ENCODE measurements at regions not wholly inside any gene's neighbourhood (a gene's known extent, or its start where the extent isn't known, plus 50 kb on each side); places are given as distances from the start of the nearest gene placed in this dataset.

- TF ChIP-seq, protein P1, sequence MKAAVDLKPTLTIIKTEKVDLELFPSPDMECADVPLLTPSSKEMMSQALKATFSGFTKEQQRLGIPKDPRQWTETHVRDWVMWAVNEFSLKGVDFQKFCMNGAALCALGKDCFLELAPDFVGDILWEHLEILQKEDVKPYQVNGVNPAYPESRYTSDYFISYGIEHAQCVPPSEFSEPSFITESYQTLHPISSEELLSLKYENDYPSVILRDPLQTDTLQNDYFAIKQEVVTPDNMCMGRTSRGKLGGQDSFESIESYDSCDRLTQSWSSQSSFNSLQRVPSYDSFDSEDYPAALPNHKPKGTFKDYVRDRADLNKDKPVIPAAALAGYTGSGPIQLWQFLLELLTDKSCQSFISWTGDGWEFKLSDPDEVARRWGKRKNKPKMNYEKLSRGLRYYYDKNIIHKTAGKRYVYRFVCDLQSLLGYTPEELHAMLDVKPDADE (IDR thresholded peaks at IDR 0.05), result no peak
- TF ChIP-seq EZH2phosphoT487 (IDR thresholded peaks at IDR 0.05; ENCODE audit: unreplicated experiment), result no peak
- no peak for TF ChIP-seq NANOG (IDR thresholded peaks at IDR 0.05; ENCODE audit: borderline replicate concordance)
- no peak for TF ChIP-seq CTCF (conservative IDR thresholded peaks at IDR 0.05; ENCODE audit: low read depth in 2 of 2)
These were observed 300.0 kb downstream of the FGF9 start (continued) for GRCh38 chr13:21970918-21971317.

GRCh38 chr13:21971662-21972621 is 301.1 kb downstream of the FGF9 start:
- Histone ChIP-seq H3K36me3 (ENCODE audit: insufficient read depth) (no peaks in the 10 kb centered on the region), H3F3A (replicated peaks; ENCODE audit: low read depth) (no peaks in the 10 kb centered on the region), H3K9me2 (ENCODE audit: insufficient read depth) (no peaks in the 10 kb centered on the region), H3K27ac (ENCODE audit: low read depth) (no peak overlapping the region), H3K4me1 (ENCODE audit: insufficient read depth) (no peaks in the 10 kb centered on the region), H3K79me2 (replicated peaks; ENCODE audit: insufficient read depth) (no peaks in the 10 kb centered on the region), H2AFZ (no peak overlapping the region), H3K27me3 (ENCODE audit: insufficient read depth) (no peaks in the 10 kb centered on the region), H3K4me2 (no peak overlapping the region), H4K20me1 (replicated peaks; ENCODE audit: insufficient read depth) (no peaks in the 10 kb centered on the region), H3K4me3 (no peak overlapping the region)
- H3K27ac Mint-ChIP-seq, result no peak overlapping the region
- H3K4me1 Mint-ChIP-seq, result peaks cover 5% of the 10 kb centered on the region; the same call in 1 of the 3 replicates
- H3K36me3 Mint-ChIP-seq (ENCODE audit: low read depth), result no peaks in the 10 kb centered on the region
- no peaks in the 10 kb centered on the region for H3K9me3 Mint-ChIP-seq
- ATAC-seq, result no peak
- H3K4me3 Mint-ChIP-seq, result no peak overlapping the region
- no peak for DNase-seq (ENCODE audit: low spot score)
- no peaks in the 10 kb centered on the region for H3K27me3 Mint-ChIP-seq (ENCODE audit: insufficient read depth, low read depth, poor library complexity)
- TF ChIP-seq CREB1 (CRISPR knock-in tag; IDR thresholded peaks at IDR 0.05; ENCODE audit: low read depth) (no peak), STAT1 (IDR thresholded peaks at IDR 0.05; ENCODE audit: unreplicated experiment) (no peak), REST (IDR thresholded peaks at IDR 0.05; ENCODE audit: unreplicated experiment) (no peak), ZNF331 (CRISPR knock-in tag; IDR thresholded peaks at IDR 0.05; ENCODE audit: low read depth) (no peak), EZH2phosphoT487 (IDR thresholded peaks at IDR 0.05; ENCODE audit: unreplicated experiment) (no peak), ZNF114 (CRISPR knock-in tag; IDR thresholded peaks at IDR 0.05) (no peak), CTCF (conservative IDR thresholded peaks at IDR 0.05; ENCODE audit: low read depth in 2 of 2) (no peak), POLR2AphosphoS5 (IDR thresholded peaks at IDR 0.05; ENCODE audit: low read depth) (no peak), NANOG (IDR thresholded peaks at IDR 0.05; ENCODE audit: borderline replicate concordance) (no peak)
- TF ChIP-seq, protein P1 (IDR thresholded peaks at IDR 0.05), result no peak

Data from GM23338 (cell line).